ENCODE measurements at regions not wholly inside any gene's neighbourhood (a gene's known extent, or its start where the extent isn't known, plus 50 kb on each side); places are given as distances from the start of the nearest gene placed in this dataset.
"Not testable (repeated sequence)": the region's sequence is repeated elsewhere in the genome, so short reads cannot be mapped to it uniquely, and the experiment has no call there.

GRCh38 chr4:85187106-85187505, 220.6 kb upstream of the WDFY3 start:
- H3K36me3 Mint-ChIP-seq = no peaks in the 10 kb centered on the region
- H3K4me3 Mint-ChIP-seq = no peak overlapping the region
- H3K4me1 Mint-ChIP-seq = no peaks in the 10 kb centered on the region
- Histone ChIP-seq H3K9me3 (no peaks in the 10 kb centered on the region), H3K4me3 (ENCODE audit: control insufficient read depth in 1 of 2, extremely low read depth in 1 of 2, low read length in 1 of 2) (no peak overlapping the region), H3K27me3 (replicated peaks in 1 of 2; ENCODE audit: control insufficient read depth in 2 of 2, extremely low read depth in 1 of 2, insufficient read depth in 2 of 2, low read length in 1 of 2) (no peaks in the 10 kb centered on the region), H3K27ac (ENCODE audit: low read length) (no peak overlapping the region), H3K36me3 (ENCODE audit: control insufficient read depth in 2 of 2, extremely low read depth in 1 of 2, insufficient read depth in 1 of 2, low read length in 1 of 2) (no peaks in the 10 kb centered on the region), H3K4me1 (ENCODE audit: control insufficient read depth in 1 of 2, extremely low read depth in 1 of 2, insufficient read depth in 2 of 2, low read length in 2 of 2) (no peaks in the 10 kb centered on the region)
- no peak overlapping the region for H3K27ac Mint-ChIP-seq
- no CpG with 5 or more reads among the region's 1 CpG for WGBS (ENCODE audit: insufficient coverage)
- ATAC-seq (replicated peaks in 1 of 4) = no peak
- CTCF ChIA-PET = no interaction called here
- H3K9me3 Mint-ChIP-seq = peaks cover 0 to 18% (median 2%) of the 10 kb centered on the region in 3 donors
- H3K27me3 Mint-ChIP-seq = no peaks in the 10 kb centered on the region
- DNase-seq = no peak
- POLR2A ChIA-PET = no interaction called here

- H3K27ac ChIP-seq (ENCODE audit: low read length); H3K36me3 Mint-ChIP-seq; CTCF ChIA-PET; H3K27ac Mint-ChIP-seq; H3K4me3 ChIP-seq (ENCODE audit: control insufficient read depth in 1 of 2, extremely low read depth in 1 of 2, low read length in 1 of 2); H3K4me3 Mint-ChIP-seq; POLR2A ChIA-PET; DNase-seq; H3K36me3 ChIP-seq (ENCODE audit: control insufficient read depth in 2 of 2, extremely low read depth in 1 of 2, insufficient read depth in 1 of 2, low read length in 1 of 2); H3K9me3 ChIP-seq; H3K4me1 ChIP-seq (ENCODE audit: control insufficient read depth in 1 of 2, extremely low read depth in 1 of 2, insufficient read depth in 2 of 2, low read length in 2 of 2); ATAC-seq (replicated peaks in 1 of 4); H3K27me3 ChIP-seq (replicated peaks in 1 of 2; ENCODE audit: control insufficient read depth in 2 of 2, extremely low read depth in 1 of 2, insufficient read depth in 2 of 2, low read length in 1 of 2); H3K4me1 Mint-ChIP-seq; H3K27me3 Mint-ChIP-seq: not testable (repeated sequence)
- WGBS (ENCODE audit: insufficient coverage) = 70% methylated on average over 3 of the region's 7 CpGs
- H3K9me3 Mint-ChIP-seq = peaks cover 15 to 30% (median 18%) of the 10 kb centered on the region in 3 donors
Measured at GRCh38 chr4:85196015-85196414, 229.5 kb upstream of the WDFY3 start.

GRCh38 chr4:85200106-85200505, 233.6 kb upstream of the WDFY3 start:
- Histone ChIP-seq H3K4me3 (ENCODE audit: control insufficient read depth in 1 of 2, extremely low read depth in 1 of 2, low read length in 1 of 2) (no peak overlapping the region), H3K36me3 (ENCODE audit: control insufficient read depth in 2 of 2, extremely low read depth in 1 of 2, insufficient read depth in 1 of 2, low read length in 1 of 2) (no peaks in the 10 kb centered on the region), H3K27ac (ENCODE audit: low read length) (no peak overlapping the region), H3K9me3 (no peaks in the 10 kb centered on the region), H3K27me3 (replicated peaks in 1 of 2; ENCODE audit: control insufficient read depth in 2 of 2, extremely low read depth in 1 of 2, insufficient read depth in 2 of 2, low read length in 1 of 2) (no peaks in the 10 kb centered on the region), H3K4me1 (ENCODE audit: control insufficient read depth in 1 of 2, extremely low read depth in 1 of 2, insufficient read depth in 2 of 2, low read length in 2 of 2) (no peaks in the 10 kb centered on the region)
- ATAC-seq (replicated peaks in 1 of 4) = no peak
- DNase-seq = no peak
- no CpG with 5 or more reads among the region's 1 CpG for WGBS (ENCODE audit: insufficient coverage)
- Mint-ChIP-seq H3K27ac (no peak overlapping the region), H3K4me3 (no peak overlapping the region), H3K9me3 (peaks cover 20 to 27% (median 20%) of the 10 kb centered on the region in 3 donors), H3K36me3 (no peaks in the 10 kb centered on the region), H3K27me3 (no peaks in the 10 kb centered on the region), H3K4me1 (no peaks in the 10 kb centered on the region)
- ChIA-PET CTCF (no interaction called here), POLR2A (no interaction called here)

GRCh38 chr4:85209161-85209560, 242.7 kb upstream of the WDFY3 start:
- Histone ChIP-seq H3K27me3 (replicated peaks in 1 of 2; ENCODE audit: control insufficient read depth in 2 of 2, extremely low read depth in 1 of 2, insufficient read depth in 2 of 2, low read length in 1 of 2) (no peaks in the 10 kb centered on the region), H3K36me3 (ENCODE audit: control insufficient read depth in 2 of 2, extremely low read depth in 1 of 2, insufficient read depth in 1 of 2, low read length in 1 of 2) (no peaks in the 10 kb centered on the region), H3K4me3 (ENCODE audit: control insufficient read depth in 1 of 2, extremely low read depth in 1 of 2, low read length in 1 of 2) (no peak overlapping the region), H3K27ac (ENCODE audit: low read length) (no peak overlapping the region), H3K9me3 (no peaks in the 10 kb centered on the region), H3K4me1 (ENCODE audit: control insufficient read depth in 1 of 2, extremely low read depth in 1 of 2, insufficient read depth in 2 of 2, low read length in 2 of 2) (no peaks in the 10 kb centered on the region)
- Mint-ChIP-seq H3K36me3 (no peaks in the 10 kb centered on the region), H3K9me3 (peaks cover 15 to 32% (median 22%) of the 10 kb centered on the region in 3 donors), H3K4me3 (no peak overlapping the region), H3K27ac (no peak overlapping the region), H3K27me3 (no peaks in the 10 kb centered on the region), H3K4me1 (no peaks in the 10 kb centered on the region)
- no peak for DNase-seq
- POLR2A ChIA-PET = no interaction called here
- WGBS (ENCODE audit: insufficient coverage) = no CpG with 5 or more reads among the region's 1 CpG
- no peak for ATAC-seq (replicated peaks in 1 of 4)
- CTCF ChIA-PET = no interaction called here

DNA sequence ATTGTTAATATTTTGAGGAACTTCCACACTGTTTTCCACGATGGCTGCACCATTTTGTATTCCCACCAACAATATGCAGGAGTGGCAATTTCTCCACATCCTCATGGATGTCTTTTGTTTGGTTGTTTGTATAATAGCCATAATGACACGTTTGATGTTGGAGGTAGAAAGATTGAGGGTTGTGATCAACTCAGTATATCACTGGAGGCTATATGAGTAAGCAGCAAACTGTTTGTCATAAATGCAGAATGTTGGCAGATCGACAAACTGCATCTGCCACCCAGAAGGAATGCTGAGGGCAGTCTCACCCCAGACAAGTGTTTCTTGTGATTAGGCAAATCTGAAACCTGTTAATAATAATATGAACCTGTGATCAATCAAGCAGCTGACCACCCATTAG, 243.9 kb upstream of the WDFY3 start:
- Histone ChIP-seq H3K27me3 (replicated peaks in 1 of 2; ENCODE audit: control insufficient read depth in 2 of 2, extremely low read depth in 1 of 2, insufficient read depth in 2 of 2, low read length in 1 of 2) (no peaks in the 10 kb centered on the region), H3K4me1 (ENCODE audit: control insufficient read depth in 1 of 2, extremely low read depth in 1 of 2, insufficient read depth in 2 of 2, low read length in 2 of 2) (no peaks in the 10 kb centered on the region), H3K36me3 (ENCODE audit: control insufficient read depth in 2 of 2, extremely low read depth in 1 of 2, insufficient read depth in 1 of 2, low read length in 1 of 2) (no peaks in the 10 kb centered on the region), H3K27ac (ENCODE audit: low read length) (no peak overlapping the region), H3K4me3 (ENCODE audit: control insufficient read depth in 1 of 2, extremely low read depth in 1 of 2, low read length in 1 of 2) (no peak overlapping the region), H3K9me3 (no peaks in the 10 kb centered on the region)
- no peak for DNase-seq
- 14% methylated on average over 1 of the region's 3 CpGs for WGBS (ENCODE audit: insufficient coverage)
- ATAC-seq (replicated peaks in 1 of 4) = no peak
- Mint-ChIP-seq H3K4me1 (no peaks in the 10 kb centered on the region), H3K4me3 (no peak overlapping the region), H3K27ac (no peak overlapping the region), H3K27me3 (no peaks in the 10 kb centered on the region), H3K9me3 (peaks cover 12 to 29% (median 18%) of the 10 kb centered on the region in 3 donors), H3K36me3 (no peaks in the 10 kb centered on the region)
- ChIA-PET POLR2A (no interaction called here), CTCF (no interaction called here)

GRCh38 chr4:85216571-85216970, 250.1 kb upstream of the WDFY3 start:
- CTCF ChIA-PET; H3K27me3 Mint-ChIP-seq; H3K4me3 Mint-ChIP-seq; H3K27ac ChIP-seq (ENCODE audit: low read length); H3K4me1 Mint-ChIP-seq; H3K36me3 Mint-ChIP-seq; H3K27ac Mint-ChIP-seq; H3K9me3 ChIP-seq; H3K36me3 ChIP-seq (ENCODE audit: control insufficient read depth in 2 of 2, extremely low read depth in 1 of 2, insufficient read depth in 1 of 2, low read length in 1 of 2); ATAC-seq (replicated peaks in 1 of 4); DNase-seq; H3K4me3 ChIP-seq (ENCODE audit: control insufficient read depth in 1 of 2, extremely low read depth in 1 of 2, low read length in 1 of 2); H3K27me3 ChIP-seq (replicated peaks in 1 of 2; ENCODE audit: control insufficient read depth in 2 of 2, extremely low read depth in 1 of 2, insufficient read depth in 2 of 2, low read length in 1 of 2); H3K4me1 ChIP-seq (ENCODE audit: control insufficient read depth in 1 of 2, extremely low read depth in 1 of 2, insufficient read depth in 2 of 2, low read length in 2 of 2); POLR2A ChIA-PET: not testable (repeated sequence)
- 78% methylated on average over 3 of the region's 7 CpGs for WGBS (ENCODE audit: insufficient coverage)
- peaks cover 24 to 31% (median 28%) of the 10 kb centered on the region in 3 donors for H3K9me3 Mint-ChIP-seq

- H3K9me3 Mint-ChIP-seq = peaks cover 20 to 31% (median 22%) of the 10 kb centered on the region in 3 donors
- H3K4me1 Mint-ChIP-seq = no peaks in the 10 kb centered on the region
- no peak overlapping the region for H3K4me3 Mint-ChIP-seq
- H3K4me1 ChIP-seq (ENCODE audit: control insufficient read depth in 1 of 2, extremely low read depth in 1 of 2, insufficient read depth in 2 of 2, low read length in 2 of 2) = no peaks in the 10 kb centered on the region
- ATAC-seq (replicated peaks in 1 of 4) (no peak), DNase-seq (no peak)
- H3K4me3 ChIP-seq (ENCODE audit: control insufficient read depth in 1 of 2, extremely low read depth in 1 of 2, low read length in 1 of 2) = no peak overlapping the region
- H3K36me3 ChIP-seq (ENCODE audit: control insufficient read depth in 2 of 2, extremely low read depth in 1 of 2, insufficient read depth in 1 of 2, low read length in 1 of 2) = no peaks in the 10 kb centered on the region
- H3K27ac ChIP-seq (ENCODE audit: low read length) = no peak overlapping the region
- no peaks in the 10 kb centered on the region for H3K27me3 ChIP-seq (replicated peaks in 1 of 2; ENCODE audit: control insufficient read depth in 2 of 2, extremely low read depth in 1 of 2, insufficient read depth in 2 of 2, low read length in 1 of 2)
- no peak overlapping the region for H3K27ac Mint-ChIP-seq
- no peaks in the 10 kb centered on the region for H3K9me3 ChIP-seq
- no CpG with 5 or more reads among the region's 1 CpG for WGBS (ENCODE audit: insufficient coverage)
- H3K36me3 Mint-ChIP-seq = no peaks in the 10 kb centered on the region
- H3K27me3 Mint-ChIP-seq = no peaks in the 10 kb centered on the region
- POLR2A ChIA-PET = no interaction called here
- CTCF ChIA-PET = no interaction called here
Measured at GRCh38 chr4:85218756-85219155, 252.3 kb upstream of the WDFY3 start.
